Fibroblast of lung (primary cell): ENCODE measurements at regions not wholly inside any gene's neighbourhood (a gene's known extent, or its start where the extent isn't known, plus 50 kb on each side); places are given as distances from the start of the nearest gene placed in this dataset.
A peak's percentile ranks its signal among the peaks of the same experiment; 100 is the strongest.

ENCODE experiments used
- DNase-seq, 2 donors: peaks; one replicate each; pipeline versions ENCODE4 v3.0.0 to v3.0.0-alpha.2; 2010; ENCODE audit warnings: low read depth in 2 of 2
- H2AFZ ChIP-seq: 2 replicates; pipeline ENCODE4 v1.5.1; 2012; ENCODE audit warnings: low read length, control low read depth, inconsistent platforms
- H3K27ac ChIP-seq: 2 replicates; pipeline ENCODE4 v1.5.1; 2011; ENCODE audit warnings: low read length, control low read depth; ENCODE audit not compliant: insufficient read depth
- H3K27me3 ChIP-seq: 2 replicates; pipeline ENCODE4 v1.5.1; 2011; ENCODE audit warnings: mild to moderate bottlenecking, low read length; ENCODE audit not compliant: control insufficient read depth, insufficient read depth
- H3K36me3 ChIP-seq: 2 replicates; pipeline ENCODE4 v1.5.1; 2011; ENCODE audit warnings: low read length; ENCODE audit not compliant: control insufficient read depth, insufficient read depth
- H3K4me1 ChIP-seq: 2 replicates; pipeline ENCODE4 v1.5.1; 2011; ENCODE audit warnings: low read length; ENCODE audit not compliant: control insufficient read depth, insufficient read depth; ENCODE audit errors: extremely low read depth
- H3K4me2 ChIP-seq: 2 replicates; pipeline ENCODE4 v1.5.1; 2011; ENCODE audit warnings: low read length, control low read depth; ENCODE audit not compliant: insufficient read depth; ENCODE audit errors: extremely low read depth
- H3K4me3 ChIP-seq, 4 experiments: fragments of 200-600 bp in 1 of 4; sonication (generic) in 1 of 4; replicated peaks in 1 of 4; 2 replicates each; pipeline ENCODE4 v1.5.1; 2011 to 2016; ENCODE audit warnings: low read length in 4 of 4, low read depth in 3 of 4, mild to moderate bottlenecking in 3 of 4, control low read depth in 2 of 4, inconsistent platforms in 1 of 4, mixed read lengths in 1 of 4; ENCODE audit not compliant: insufficient read depth in 1 of 4; ENCODE audit errors: control extremely low read depth in 1 of 4
- H3K79me2 ChIP-seq: 2 replicates; pipeline ENCODE4 v1.5.1; 2012; ENCODE audit warnings: mild to moderate bottlenecking, low read length, inconsistent platforms; ENCODE audit not compliant: control insufficient read depth, insufficient read depth
- H3K9ac ChIP-seq: 2 replicates; pipeline ENCODE4 v1.5.1; 2011; ENCODE audit warnings: mild to moderate bottlenecking, low read length, control low read depth; ENCODE audit not compliant: insufficient read depth
- H3K9me3 ChIP-seq: 2 replicates; pipeline ENCODE4 v1.5.1; 2012; ENCODE audit warnings: low read depth, low read length; ENCODE audit not compliant: control insufficient read depth, insufficient read depth
- H4K20me1 ChIP-seq: 2 replicates; pipeline ENCODE4 v1.5.1; 2011; ENCODE audit warnings: low read length; ENCODE audit not compliant: control insufficient read depth, insufficient read depth; ENCODE audit errors: extremely low read depth
- CTCF ChIP-seq, 2 donors: IDR thresholded peaks in 1 of 2; conservative IDR thresholded peaks in 1 of 2; 1 replicate in 1 of 2; 2 replicates in 1 of 2; pipeline ENCODE4 v1.5.1; 2011 to 2012; ENCODE audit warnings: low read length in 2 of 2, control low read depth in 1 of 2, inconsistent platforms in 1 of 2, low read depth in 1 of 2, mild to moderate bottlenecking in 1 of 2
- EZH2 ChIP-seq: IDR thresholded peaks from 2 replicates; pipeline ENCODE4 v1.5.1; 2012; ENCODE audit warnings: low read length, control low read depth, mild to moderate bottlenecking; ENCODE audit errors: missing control alignments

- Histone ChIP-seq H3K27me3 (no peaks in the 10 kb centered on the region), H3K4me2 (no peak overlapping the region), H3K27ac (no peak overlapping the region), H3K9me3 (no peaks in the 10 kb centered on the region), H3K36me3 (no peaks in the 10 kb centered on the region), H2AFZ (no peak overlapping the region), H3K79me2 (no peaks in the 10 kb centered on the region), H3K4me3 (no peak overlapping the region), H4K20me1 (no peaks in the 10 kb centered on the region), H3K4me1 (no peaks in the 10 kb centered on the region), H3K9ac (no peak overlapping the region)
- no peak for TF ChIP-seq EZH2
- no peak for TF ChIP-seq CTCF (conservative IDR thresholded peaks at IDR 0.05 in 1 of 2, IDR thresholded peaks at IDR 0.05 in 1 of 2; ENCODE audit: low read depth in 1 of 2, low read length in 2 of 2)
- DNase-seq, result peak in 1 of 2 donors; percentile 5
Measured at GRCh38 chr3:147669077-147669476, 259.9 kb downstream of the ZIC1 start.

- Histone ChIP-seq H3K9me3 (no peaks in the 10 kb centered on the region), H3K4me1 (no peaks in the 10 kb centered on the region), H3K36me3 (no peaks in the 10 kb centered on the region), H2AFZ (no peak overlapping the region), H3K27ac (no peak overlapping the region), H3K4me3 (no peak overlapping the region), H3K9ac (no peak overlapping the region), H3K27me3 (no peaks in the 10 kb centered on the region), H4K20me1 (no peaks in the 10 kb centered on the region), H3K79me2 (no peaks in the 10 kb centered on the region), H3K4me2 (no peak overlapping the region)
- no peak for DNase-seq
- TF ChIP-seq EZH2 (no peak), CTCF (conservative IDR thresholded peaks at IDR 0.05 in 1 of 2, IDR thresholded peaks at IDR 0.05 in 1 of 2; ENCODE audit: low read depth in 1 of 2, low read length in 2 of 2) (no peak)
Measured at GRCh38 chr3:147672035-147672434, 262.9 kb downstream of the ZIC1 start.

GRCh38 chr3:147672436-147672835, 263.3 kb downstream of the ZIC1 start:
- H3K9ac ChIP-seq, result no peak overlapping the region
- H3K79me2 ChIP-seq, result no peaks in the 10 kb centered on the region
- H3K36me3 ChIP-seq, result no peaks in the 10 kb centered on the region
- H3K4me1 ChIP-seq, result no peaks in the 10 kb centered on the region
- no peak overlapping the region for H2AFZ ChIP-seq
- DNase-seq, result no peak
- no peak overlapping the region for H3K27ac ChIP-seq
- no peaks in the 10 kb centered on the region for H4K20me1 ChIP-seq
- H3K4me3 ChIP-seq, result no peak overlapping the region
- no peak overlapping the region for H3K4me2 ChIP-seq
- TF ChIP-seq EZH2, result no peak
- TF ChIP-seq CTCF (conservative IDR thresholded peaks at IDR 0.05 in 1 of 2, IDR thresholded peaks at IDR 0.05 in 1 of 2; ENCODE audit: low read depth in 1 of 2, low read length in 2 of 2), result no peak
- H3K9me3 ChIP-seq, result no peaks in the 10 kb centered on the region
- H3K27me3 ChIP-seq, result no peaks in the 10 kb centered on the region
